Esophagus squamous epithelium (tissue), 4 donors: ENCODE measurements at regions not wholly inside any gene's neighbourhood (a gene's known extent, or its start where the extent isn't known, plus 50 kb on each side); places are given as distances from the start of the nearest gene placed in this dataset.

Source experiments
- POLR2A ChIP-seq, 4 donors: fragments of 450-650 bp; IDR thresholded peaks; one replicate each; pipeline ENCODE4 v1.6.1; 2017; ENCODE audit warnings: antibody characterized with exemption in 4 of 4, mild to moderate bottlenecking in 4 of 4, moderate library complexity in 3 of 4
- TF ChIP-seq, protein P1 (sequence below), 6 experiments: fragments of 450-650 bp in 4 of 6; fragments of 200-600 bp in 2 of 6; sonication (generic) in 2 of 6; IDR thresholded peaks; one replicate each; pipeline ENCODE4 v1.5.1; 2016 to 2019; ENCODE audit warnings: antibody characterized with exemption in 6 of 6, mild to moderate bottlenecking in 4 of 6, moderate library complexity in 4 of 6

DNA sequence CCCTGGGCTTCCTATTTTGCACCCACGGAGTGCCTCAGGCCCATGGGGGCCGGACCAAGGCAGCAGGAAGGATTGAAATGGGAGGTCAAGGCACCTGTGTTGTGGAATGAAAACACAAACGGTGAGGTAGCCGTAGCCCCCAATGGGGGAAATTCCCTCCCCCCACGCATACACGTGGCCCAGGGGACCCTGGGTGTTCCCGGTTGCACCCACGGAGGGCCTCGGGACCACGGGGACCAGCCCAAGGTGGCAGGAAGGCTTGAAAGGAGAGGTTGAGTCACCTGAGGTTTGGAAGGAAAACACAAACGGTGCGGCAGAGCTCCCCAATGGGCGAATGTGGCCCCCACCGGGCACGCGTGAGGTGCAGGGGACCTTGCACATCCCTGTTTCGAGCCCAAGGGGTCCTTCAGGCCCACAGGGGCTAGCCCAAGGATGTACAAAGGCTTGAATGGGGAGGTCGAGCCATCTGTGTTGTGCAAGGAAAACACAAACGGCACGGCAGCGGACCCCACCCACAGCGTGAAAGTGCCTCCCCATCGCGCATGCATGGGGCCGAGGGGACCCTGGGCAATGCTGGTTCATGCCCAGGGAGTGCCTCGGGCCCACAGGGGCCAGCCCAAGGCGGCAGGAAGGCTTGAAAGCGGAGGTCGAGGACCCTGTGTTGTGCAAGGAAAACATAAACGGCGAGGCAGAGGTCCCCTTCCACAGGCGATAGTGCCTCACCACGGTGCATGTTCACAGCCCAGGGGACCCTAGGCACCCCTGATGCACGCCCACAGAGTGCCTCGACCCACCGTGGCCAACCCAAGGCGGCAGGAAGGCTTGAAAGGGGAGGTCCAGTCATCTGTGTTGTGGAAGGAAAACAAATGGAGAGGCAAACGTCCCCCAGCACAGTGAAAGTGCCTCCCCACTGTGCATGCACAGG lies 376.7 kb downstream of the ALG10 start:
- TF ChIP-seq, protein P1, sequence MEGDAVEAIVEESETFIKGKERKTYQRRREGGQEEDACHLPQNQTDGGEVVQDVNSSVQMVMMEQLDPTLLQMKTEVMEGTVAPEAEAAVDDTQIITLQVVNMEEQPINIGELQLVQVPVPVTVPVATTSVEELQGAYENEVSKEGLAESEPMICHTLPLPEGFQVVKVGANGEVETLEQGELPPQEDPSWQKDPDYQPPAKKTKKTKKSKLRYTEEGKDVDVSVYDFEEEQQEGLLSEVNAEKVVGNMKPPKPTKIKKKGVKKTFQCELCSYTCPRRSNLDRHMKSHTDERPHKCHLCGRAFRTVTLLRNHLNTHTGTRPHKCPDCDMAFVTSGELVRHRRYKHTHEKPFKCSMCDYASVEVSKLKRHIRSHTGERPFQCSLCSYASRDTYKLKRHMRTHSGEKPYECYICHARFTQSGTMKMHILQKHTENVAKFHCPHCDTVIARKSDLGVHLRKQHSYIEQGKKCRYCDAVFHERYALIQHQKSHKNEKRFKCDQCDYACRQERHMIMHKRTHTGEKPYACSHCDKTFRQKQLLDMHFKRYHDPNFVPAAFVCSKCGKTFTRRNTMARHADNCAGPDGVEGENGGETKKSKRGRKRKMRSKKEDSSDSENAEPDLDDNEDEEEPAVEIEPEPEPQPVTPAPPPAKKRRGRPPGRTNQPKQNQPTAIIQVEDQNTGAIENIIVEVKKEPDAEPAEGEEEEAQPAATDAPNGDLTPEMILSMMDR (IDR thresholded peaks at IDR 0.05): no peak
- no peak for TF ChIP-seq POLR2A (IDR thresholded peaks at IDR 0.05)
